ENCODE measurements at regions not wholly inside any gene's neighbourhood (a gene's known extent, or its start where the extent isn't known, plus 50 kb on each side); places are given as distances from the start of the nearest gene placed in this dataset.

GRCh38 chr4:19776929-19777328, 474.8 kb upstream of the SLIT2 start:
- DNase-seq (ENCODE audit: low spot score) = no peak

- no peak for DNase-seq (ENCODE audit: low spot score)
Measured at GRCh38 chr4:19776021-19776459, 475.7 kb upstream of the SLIT2 start.

GRCh38 chr4:19774690-19775256, 476.9 kb upstream of the SLIT2 start:
- DNase-seq (ENCODE audit: low spot score) = no peak

DNA sequence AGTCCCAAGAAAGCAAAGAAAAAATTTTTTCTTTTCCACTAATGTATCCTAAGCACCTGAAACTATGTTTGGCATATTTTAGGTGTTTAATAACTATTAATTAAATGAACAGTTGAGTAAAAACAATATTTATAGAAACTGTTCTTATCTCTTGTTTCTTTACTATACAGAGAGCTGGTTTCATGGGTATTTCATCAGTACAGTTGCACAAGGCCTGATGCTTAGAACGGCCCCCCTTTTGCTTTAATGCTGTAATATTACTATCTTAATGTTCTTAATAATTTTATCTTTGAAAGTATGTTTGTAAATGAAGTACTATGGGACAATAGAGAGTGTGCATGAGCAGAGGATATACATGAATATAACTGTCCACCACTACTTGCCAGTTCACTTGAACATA, 479.1 kb upstream of the SLIT2 start:
- DNase-seq (ENCODE audit: low spot score) = no peak

- no peak for DNase-seq (ENCODE audit: low spot score)
Measured at GRCh38 chr4:19756661-19757060, 495.0 kb upstream of the SLIT2 start.

DNA sequence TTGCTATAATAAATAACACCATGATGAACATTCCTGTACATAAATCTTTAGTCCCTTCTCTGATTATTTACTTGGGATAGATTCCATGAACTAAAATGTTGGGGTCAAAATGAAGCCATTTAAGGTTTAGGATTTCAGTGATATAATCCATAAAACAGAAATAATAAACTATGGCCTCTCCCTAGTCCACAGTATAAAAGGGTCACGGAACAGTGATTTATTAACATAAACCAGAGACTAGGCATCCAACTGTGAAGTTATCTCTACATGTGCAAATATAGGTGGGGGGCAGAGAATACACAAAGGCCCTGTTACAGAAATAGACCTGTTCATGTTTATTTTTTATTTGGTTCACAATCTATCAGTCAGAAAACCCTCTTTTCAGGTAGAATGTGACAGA, 499.1 kb upstream of the SLIT2 start:
- no peak for DNase-seq (ENCODE audit: low spot score)

DNA sequence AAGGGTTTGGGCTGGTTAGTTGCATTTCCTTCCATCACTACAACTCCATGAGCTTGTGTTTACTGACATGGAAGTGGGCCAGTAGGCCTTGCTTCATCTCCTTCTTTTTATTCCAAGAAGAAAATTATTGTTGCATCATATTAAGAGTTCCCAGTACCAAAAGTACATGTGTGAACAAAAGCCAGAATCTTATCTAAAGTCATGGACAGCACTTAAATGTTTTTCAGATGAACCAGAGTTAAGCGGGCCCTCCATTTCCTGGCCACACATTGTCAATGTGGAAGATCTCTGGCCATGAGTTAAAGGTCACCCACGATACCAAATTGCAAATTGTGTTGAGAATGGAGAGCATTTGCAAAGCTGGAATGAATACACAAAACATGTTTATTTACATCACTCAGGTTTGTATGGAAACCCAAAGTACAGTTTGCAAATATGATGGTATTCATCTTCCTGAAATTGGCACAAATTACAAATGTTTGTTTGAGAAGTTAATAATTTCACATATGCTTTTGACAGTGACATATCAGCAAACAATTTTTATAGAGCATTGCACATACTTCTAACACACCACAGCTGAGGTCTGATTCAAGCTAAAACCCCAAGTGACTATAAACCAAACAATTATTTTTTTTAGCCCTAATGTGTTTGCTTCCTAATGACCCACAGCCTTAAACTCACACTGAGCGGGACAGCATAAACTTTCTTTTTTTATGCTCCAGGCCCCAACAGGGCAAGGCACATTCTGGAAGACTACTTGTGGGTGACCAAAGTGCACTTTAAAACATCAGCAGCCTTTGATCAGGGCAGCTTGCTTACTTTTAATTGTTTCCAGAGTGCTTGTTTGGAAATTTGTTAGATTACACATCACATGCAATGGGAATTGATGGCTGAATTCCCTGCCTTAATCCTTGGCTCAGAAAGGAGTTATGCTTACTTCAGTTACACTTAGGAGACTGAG, 502.9 kb upstream of the SLIT2 start:
- DNase-seq (ENCODE audit: low spot score) = no peak

DNA sequence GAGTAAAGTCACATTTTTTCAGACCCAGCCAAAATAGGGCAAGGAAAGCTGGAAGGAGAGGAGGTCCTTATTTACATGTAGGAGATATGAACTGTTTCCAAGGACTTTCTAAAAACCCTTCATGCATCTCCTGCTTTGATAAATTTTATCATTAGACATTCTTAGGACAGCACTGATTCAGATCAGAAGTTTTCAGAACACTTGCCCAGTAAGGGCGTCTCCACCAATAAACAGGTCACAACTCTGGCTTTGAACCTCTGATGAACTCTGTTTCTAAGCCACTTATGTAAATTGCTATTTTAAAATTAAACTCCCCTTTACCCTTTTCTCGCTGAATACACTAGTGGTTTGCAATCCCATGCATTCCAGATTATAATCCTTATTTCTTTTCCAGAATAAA, 505.3 kb upstream of the SLIT2 start:
- DNase-seq (ENCODE audit: low spot score) = no peak

DNA sequence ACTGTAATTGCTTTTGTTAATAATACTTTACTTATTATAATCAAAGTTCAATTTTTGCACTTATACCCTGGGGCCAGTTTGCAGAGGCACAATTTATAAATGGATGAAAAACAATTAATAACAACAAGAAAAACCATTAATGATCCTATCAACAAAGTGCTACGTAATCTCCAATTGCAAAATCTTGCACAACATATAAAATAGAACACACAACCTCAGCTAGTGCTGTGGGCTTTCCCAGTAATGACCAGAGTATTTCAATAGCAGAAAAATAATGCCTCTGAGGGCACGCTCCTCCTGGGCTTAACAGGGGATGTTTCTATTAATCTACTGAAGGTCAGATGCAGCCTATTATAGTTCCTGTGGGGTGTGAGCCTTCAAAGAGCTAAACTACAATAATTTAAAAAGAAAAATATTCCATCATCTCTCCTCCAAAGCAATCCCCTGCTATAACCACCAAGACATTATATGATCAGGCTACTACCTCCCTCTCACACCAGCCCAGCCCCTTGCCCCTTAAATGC, 508.5 kb upstream of the SLIT2 start:
- no peak for DNase-seq (ENCODE audit: low spot score)

- no peak for DNase-seq (ENCODE audit: low spot score)
Measured at GRCh38 chr4:19739101-19739651, 512.5 kb upstream of the SLIT2 start.

DNA sequence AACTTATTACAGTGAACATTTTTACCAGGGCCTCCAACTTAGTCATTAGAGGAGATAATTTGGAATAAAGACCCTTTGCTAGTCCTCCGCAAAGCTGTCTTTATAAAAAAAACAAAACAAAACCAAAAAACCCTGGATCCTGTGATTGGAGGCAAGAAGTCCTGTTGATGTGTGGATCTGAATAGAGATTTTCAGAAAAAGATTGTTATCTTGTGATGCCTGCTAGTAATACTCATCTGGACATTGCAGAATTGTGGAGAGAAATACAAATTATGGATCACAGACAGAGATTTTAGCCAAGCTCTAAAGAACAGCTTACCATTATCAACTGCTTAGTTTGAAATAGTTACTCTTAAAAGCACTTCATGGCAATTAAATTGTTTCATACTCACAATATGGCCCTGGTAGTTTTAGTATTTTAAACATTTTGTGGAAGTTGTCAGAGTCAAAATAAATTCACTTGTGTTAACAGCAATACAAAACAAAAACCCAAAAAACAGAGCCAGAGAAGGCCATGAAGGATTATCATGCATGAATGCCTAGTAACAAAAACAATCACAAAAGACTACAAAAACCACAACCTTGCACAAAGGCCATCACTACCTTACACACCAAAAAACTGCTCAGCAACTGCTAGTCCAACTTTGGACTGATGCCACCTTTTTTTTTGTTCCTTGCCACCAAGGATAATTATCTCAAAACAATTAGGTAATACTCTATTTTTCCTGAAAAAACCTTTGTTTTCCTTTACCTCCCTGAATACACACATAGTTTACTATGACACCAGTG, 514.5 kb upstream of the SLIT2 start:
- no peak for DNase-seq (ENCODE audit: low spot score)

DNA sequence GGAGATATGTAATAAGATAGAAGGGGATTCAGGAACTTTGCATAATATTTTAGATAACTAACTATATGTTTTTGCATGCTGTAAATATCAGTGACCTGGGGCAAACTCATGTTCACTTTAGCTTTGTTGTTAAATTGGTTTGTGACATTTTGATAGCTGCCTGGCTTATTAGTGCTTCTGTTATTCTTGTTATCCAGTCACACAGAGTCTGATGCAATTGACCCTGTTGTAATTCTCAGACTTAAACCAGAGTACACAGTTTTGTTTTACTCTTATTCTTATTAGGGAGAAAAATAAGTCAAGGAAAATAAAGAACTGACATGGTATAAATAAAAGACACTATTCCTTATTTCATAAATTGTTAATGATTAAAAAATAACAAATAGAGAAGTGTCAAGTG, 516.7 kb upstream of the SLIT2 start:
- DNase-seq (ENCODE audit: low spot score) = no peak

- DNase-seq (ENCODE audit: low spot score) = no peak
Measured at GRCh38 chr4:19729886-19730651, 521.6 kb upstream of the SLIT2 start.

DNA sequence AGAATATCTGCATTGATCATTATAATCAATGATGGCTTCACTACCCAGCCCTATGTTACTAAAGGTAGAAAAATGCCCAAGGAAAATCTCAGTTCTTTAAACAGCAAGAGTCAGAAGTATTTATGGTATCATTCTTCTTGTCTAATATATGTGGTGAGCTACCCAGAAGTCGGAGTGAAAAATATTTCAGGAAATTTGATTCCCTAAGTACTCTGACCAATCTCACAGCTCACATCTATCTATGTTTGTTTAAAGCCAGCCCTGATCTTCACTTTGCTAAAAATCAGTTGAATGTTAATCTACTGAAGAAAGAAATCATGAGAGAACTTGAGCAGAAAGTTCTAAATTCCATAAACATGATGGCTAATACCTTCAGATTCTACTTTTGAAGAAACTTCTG, 522.9 kb upstream of the SLIT2 start:
- DNase-seq (ENCODE audit: low spot score) = no peak

- DNase-seq (ENCODE audit: low spot score) = no peak
Measured at GRCh38 chr4:19727141-19727540, 524.6 kb upstream of the SLIT2 start.

GRCh38 chr4:19725130-19725529, 526.6 kb upstream of the SLIT2 start:
- no peak for DNase-seq (ENCODE audit: low spot score)

DNA sequence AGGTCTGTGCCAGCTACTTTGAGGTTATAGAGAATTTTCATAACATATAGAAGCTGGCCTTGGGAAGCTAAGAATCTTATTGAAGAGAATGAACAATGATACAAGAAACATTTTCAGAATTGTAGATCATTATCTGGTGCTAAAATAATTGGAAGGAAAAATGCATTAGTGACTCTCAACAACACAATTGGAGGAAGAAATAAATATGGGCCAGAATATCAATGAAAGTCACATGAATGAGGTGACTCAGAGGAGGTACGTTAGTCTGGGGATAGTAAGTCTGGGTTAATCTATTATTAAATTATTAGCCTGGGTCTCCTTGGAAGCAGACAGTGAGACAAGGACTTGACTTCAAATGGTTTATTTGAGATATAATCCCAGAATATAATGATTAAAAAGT, 529.3 kb upstream of the SLIT2 start:
- no peak for DNase-seq (ENCODE audit: low spot score)

- DNase-seq (ENCODE audit: low spot score) = no peak
Measured at GRCh38 chr4:19721587-19721986, 530.1 kb upstream of the SLIT2 start.

- DNase-seq (ENCODE audit: low spot score) = no peak
Measured at GRCh38 chr4:19720610-19721009, 531.1 kb upstream of the SLIT2 start.

DNA sequence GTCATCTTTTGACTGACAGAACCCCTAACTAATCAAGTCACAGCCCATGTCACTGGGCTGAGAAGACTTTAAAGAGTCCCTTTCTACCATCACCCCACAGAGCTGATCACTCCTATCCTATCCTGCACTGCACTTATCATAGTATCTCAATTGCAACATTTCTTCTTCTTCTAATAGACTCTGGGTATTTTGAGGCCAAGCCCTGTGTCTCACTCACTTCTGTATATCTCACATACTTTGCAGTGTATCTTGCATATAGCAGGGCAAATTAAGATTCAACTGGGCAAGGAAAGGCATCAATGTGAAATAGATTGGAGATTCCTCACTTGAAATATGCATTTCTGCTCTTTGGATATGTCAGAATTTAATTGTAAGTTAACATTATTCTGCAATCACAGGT, 531.5 kb upstream of the SLIT2 start:
- no peak for DNase-seq (ENCODE audit: low spot score)

- no peak for DNase-seq (ENCODE audit: low spot score)
Measured at GRCh38 chr4:19711871-19712270, 539.8 kb upstream of the SLIT2 start.

- no peak for DNase-seq (ENCODE audit: low spot score)
Measured at GRCh38 chr4:19707876-19708275, 543.8 kb upstream of the SLIT2 start.

All from HuH-7 (cell line).